Left renal pelvis (tissue), 4 donors: ENCODE measurements at regions not wholly inside any gene's neighbourhood (a gene's known extent, or its start where the extent isn't known, plus 50 kb on each side); places are given as distances from the start of the nearest gene placed in this dataset.

Source experiments
- DNase-seq, 4 donors: peaks; one replicate each; pipeline ENCODE4 v3.0.0-alpha.2; 2013; ENCODE audit warnings: low read depth in 4 of 4, low spot score in 3 of 4

- DNase-seq: no peak
Measured at GRCh38 chr7:35747611-35748010, 52.7 kb upstream of the HERPUD2 start.

- DNase-seq: no peak
Measured at GRCh38 chr7:35748371-35748770, 52.5 kb upstream of the SEPTIN7 start.

- DNase-seq: peak in 2 of 4 donors; percentile 24 to 36
Measured at GRCh38 chr7:35749556-35749955, 51.3 kb upstream of the SEPTIN7 start.
